HG03039 (cell line): ENCODE measurements at regions not wholly inside any gene's neighbourhood (a gene's known extent, or its start where the extent isn't known, plus 50 kb on each side); places are given as distances from the start of the nearest gene placed in this dataset.

ENCODE experiments used
- ATAC-seq: cut with Tn5 transposase; IDR thresholded peaks from one replicate; pipeline ENCODE4 v1.9.1; 2021; ENCODE audit warnings: mild to moderate bottlenecking, moderate library complexity; ENCODE audit not compliant: unreplicated experiment

DNA sequence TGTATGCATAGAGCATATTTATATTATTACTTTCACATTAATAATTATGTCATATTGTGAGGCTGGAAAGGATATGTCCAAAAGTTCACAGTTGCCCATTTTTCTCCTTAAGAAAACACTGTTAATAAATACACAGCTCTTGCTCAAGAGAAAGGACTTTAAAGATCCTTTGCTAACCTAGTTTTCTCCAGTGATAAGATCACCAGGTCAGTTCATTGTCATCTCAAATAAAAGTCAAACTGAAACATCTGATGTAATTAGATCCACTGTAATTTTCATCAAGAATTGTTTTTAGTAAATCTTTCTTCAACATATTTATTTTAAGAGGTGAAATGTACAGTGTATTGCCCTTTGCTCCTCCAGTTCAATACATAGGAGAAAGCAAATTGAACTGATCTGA lies 82.8 kb upstream of the KLHL1 start:
- no peak for ATAC-seq

GRCh38 chr13:70189981-70190380 lies 81.7 kb upstream of the KLHL1 start:
- no peak for ATAC-seq

GRCh38 chr13:70188567-70188966 lies 80.3 kb upstream of the KLHL1 start:
- no peak for ATAC-seq

DNA sequence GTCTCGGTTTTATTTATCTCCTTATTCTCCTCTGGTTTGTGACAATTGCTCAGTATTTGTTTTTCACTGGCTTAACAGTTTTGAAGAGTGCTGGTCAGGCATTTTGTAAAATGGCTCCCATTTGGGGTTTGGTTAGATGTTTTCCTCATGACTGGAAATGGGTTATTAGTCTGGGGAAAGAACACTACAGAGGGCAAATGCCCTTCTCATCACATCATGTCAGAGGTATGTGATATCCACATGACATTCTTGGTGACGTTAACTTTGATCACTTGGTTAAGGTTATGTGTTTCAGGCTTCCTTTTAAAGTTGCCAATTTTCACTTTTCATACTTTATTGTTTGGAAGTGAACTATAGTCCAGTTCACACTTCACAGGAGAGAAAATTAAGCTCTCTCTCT lies 74.8 kb upstream of the KLHL1 start:
- ATAC-seq = no peak
